Right lobe of liver (tissue), 4 donors: ENCODE measurements at regions not wholly inside any gene's neighbourhood (a gene's known extent, or its start where the extent isn't known, plus 50 kb on each side); places are given as distances from the start of the nearest gene placed in this dataset.

Experiments used
- CTCF ChIP-seq, 4 donors: fragments of 200-600 bp in 3 of 4; fragments of 450-650 bp in 1 of 4; IDR thresholded peaks; one replicate each; pipeline versions ENCODE4 v1.5.1 to v1.8.0; 2016 to 2022; ENCODE audit warnings: antibody characterized with exemption in 4 of 4, mild to moderate bottlenecking in 2 of 4
- POLR2A ChIP-seq: fragments of 450-650 bp; IDR thresholded peaks from one replicate; pipeline ENCODE4 v1.6.1; 2017; ENCODE audit warnings: antibody characterized with exemption, mild to moderate bottlenecking
- donor health status: DM: no; HTN: no; CAD: no.
- donor health status: DM: no; HTN: no; CAD: no.
- donor health status: DM: no; HTN: yes; CAD: no.

GRCh38 chr6:125636671-125637070, 112.8 kb upstream of the HEY2 start:
- TF ChIP-seq CTCF (IDR thresholded peaks at IDR 0.05) = no peak
- TF ChIP-seq POLR2A = no peak
